ENCODE measurements at regions not wholly inside any gene's neighbourhood (a gene's known extent, or its start where the extent isn't known, plus 50 kb on each side); places are given as distances from the start of the nearest gene placed in this dataset.

DNA sequence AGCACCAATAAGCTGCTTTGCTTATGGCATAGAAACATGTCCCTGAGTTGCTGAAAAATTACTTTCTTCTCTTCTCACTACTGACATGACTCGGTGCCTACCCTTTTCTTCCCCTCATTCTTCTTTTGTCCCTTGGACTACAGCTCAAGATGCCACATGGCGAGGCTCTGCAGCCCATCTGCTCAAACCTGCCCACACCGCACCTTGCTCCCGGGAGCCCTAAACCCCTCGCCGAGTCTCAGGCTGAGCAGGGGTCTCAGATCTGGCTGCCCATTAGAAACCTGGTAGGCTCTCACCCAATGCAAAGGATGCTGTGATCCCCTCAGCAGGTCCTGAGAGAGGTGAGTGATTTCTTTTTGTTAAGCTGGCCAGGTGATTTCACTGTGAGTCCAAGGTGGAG, 251.7 kb upstream of the IRX1 start:
- H3K36me3 Mint-ChIP-seq (ENCODE audit: low read depth), result no peaks in the 10 kb centered on the region
- no peak overlapping the region for H3K27ac Mint-ChIP-seq
- H3K4me3 Mint-ChIP-seq, result no peak overlapping the region
- H3K4me1 Mint-ChIP-seq (ENCODE audit: low read depth), result no peaks in the 10 kb centered on the region
- intact Hi-C loops (cut with micrococcal nuclease), result no loop called here
- no peaks in the 10 kb centered on the region for H3K9me3 Mint-ChIP-seq
- H3K27me3 Mint-ChIP-seq, result no peaks in the 10 kb centered on the region

DNA sequence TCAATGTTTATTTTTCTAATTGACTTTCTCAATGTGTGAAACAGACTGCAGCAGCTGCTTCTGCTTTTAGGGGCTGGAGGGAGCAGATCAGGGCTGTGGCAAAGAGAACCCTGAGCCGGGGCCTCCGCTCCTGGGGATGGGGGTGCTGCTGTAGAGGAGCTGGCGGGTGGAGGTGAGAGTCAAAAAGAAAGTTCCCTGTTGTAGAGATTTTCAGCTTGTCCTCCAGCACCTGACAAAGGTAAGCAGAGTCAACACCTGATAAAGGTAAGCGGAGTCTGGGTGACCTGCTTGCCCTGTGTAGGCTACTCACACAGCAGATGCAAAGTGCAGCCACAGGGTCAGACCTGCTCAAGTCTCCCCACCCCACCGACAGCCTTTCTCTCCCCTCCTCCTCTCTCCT, 252.4 kb upstream of the IRX1 start:
- no peaks in the 10 kb centered on the region for H3K9me3 Mint-ChIP-seq
- no peaks in the 10 kb centered on the region for H3K27me3 Mint-ChIP-seq
- no peaks in the 10 kb centered on the region for H3K36me3 Mint-ChIP-seq (ENCODE audit: low read depth)
- intact Hi-C loops (cut with micrococcal nuclease), result no loop called here
- no peaks in the 10 kb centered on the region for H3K4me1 Mint-ChIP-seq (ENCODE audit: low read depth)
- no peak overlapping the region for H3K4me3 Mint-ChIP-seq
- no peak overlapping the region for H3K27ac Mint-ChIP-seq

DNA sequence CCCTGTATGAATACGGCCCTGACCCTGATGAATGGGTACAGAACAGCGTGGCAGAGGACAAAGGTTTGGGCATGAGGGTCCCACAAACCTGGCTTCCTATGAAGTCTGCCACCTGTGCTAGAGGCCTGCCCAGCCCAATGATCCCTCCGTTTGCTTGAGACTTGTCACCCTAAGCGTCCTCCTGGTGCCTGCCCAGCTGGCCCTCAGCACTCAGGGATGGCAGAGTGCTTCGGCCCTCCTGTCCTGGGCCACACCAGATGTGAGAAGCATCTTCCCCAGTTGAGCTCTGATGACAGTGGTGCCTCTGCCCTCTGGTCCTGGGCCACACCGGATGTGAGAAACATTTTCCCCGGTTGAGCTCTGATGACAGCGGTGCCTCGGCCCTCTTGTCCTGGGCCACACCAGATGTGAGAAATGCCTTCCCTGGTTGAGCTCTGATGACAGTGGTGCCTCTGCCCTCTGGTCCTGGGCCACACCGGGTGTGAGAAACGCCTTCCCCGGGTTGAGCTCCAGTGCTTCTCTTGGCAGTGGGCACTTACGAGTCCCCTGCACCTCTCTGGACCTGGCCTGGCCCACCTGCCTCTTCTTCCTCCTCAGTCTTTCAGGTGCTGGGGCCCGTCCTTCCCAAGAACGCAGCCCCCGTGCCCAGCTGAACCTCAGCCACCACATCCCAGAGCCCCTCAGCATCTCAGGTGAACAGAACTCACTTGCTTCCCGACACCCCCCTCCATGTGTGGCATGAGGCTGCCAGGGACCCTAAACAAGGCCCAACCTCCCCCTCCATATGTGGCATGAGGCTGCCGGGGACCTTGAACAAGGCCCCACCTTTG, 253.1 kb upstream of the IRX1 start:
- Mint-ChIP-seq H3K4me1 (ENCODE audit: low read depth) (no peaks in the 10 kb centered on the region), H3K4me3 (no peak overlapping the region), H3K9me3 (no peaks in the 10 kb centered on the region), H3K36me3 (ENCODE audit: low read depth) (no peaks in the 10 kb centered on the region), H3K27ac (no peak overlapping the region), H3K27me3 (no peaks in the 10 kb centered on the region)
- intact Hi-C loops (cut with micrococcal nuclease), result no loop called here

DNA sequence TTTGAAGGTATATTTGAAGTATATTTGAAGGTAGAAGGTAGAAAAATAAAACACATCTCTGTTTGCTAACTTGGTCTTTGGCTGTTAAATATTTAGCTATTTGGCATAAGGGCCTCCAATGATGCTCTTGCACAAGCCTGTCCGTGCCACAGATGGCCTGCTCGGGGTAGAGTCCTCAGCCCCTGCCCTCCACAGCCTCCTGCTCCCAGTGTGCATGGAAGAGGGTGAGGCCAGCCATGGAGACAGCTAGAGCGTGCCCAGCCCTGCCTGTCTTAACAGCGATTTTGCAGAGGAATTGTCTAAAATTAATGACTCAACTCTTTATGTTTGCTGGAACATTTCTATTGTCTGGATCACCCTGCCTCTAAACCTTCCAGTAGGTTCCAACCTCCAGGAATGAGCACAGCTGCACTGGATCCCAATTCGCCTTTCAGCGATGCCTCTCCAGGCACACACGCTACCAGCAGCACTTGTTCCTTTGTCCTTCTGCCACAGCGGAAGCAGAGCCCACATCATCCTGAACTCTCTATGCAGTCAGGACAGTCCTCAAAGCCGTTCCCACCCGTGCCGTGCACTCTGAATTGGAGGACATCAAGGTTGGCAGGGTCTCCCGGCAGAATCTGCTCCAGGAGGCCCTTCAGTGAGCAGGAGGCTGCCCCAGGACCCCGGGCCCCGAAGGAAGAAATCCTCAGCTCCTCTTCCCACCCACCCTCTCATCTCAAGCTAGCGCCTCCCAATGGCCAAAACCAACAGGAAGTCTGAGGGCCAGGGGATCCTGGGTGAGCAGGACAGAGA, 254.0 kb upstream of the IRX1 start:
- no peak overlapping the region for H3K4me3 Mint-ChIP-seq
- intact Hi-C loops (cut with micrococcal nuclease), result no loop called here
- no peaks in the 10 kb centered on the region for H3K4me1 Mint-ChIP-seq (ENCODE audit: low read depth)
- no peaks in the 10 kb centered on the region for H3K9me3 Mint-ChIP-seq
- no peak overlapping the region for H3K27ac Mint-ChIP-seq
- H3K27me3 Mint-ChIP-seq, result no peaks in the 10 kb centered on the region
- no peaks in the 10 kb centered on the region for H3K36me3 Mint-ChIP-seq (ENCODE audit: low read depth)

DNA sequence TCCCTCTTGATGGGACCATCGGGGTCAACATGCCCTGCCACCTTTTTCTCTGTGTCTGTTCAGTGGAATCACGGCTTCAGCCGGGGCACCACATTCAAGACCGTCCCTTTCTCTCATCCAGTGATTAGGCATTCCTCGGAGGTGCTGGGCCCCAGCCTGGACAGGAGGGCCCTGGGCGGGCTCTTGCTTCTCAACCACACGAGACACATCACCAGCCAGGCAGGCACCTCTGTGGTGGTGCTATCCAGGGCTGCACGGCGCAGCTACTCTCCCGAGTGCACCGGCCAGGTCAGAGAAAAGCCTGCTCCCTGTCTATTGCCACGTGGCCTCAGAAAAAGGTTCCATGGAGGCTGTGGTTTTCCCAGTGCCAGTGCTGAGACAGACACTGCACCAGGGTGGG, 255.2 kb upstream of the IRX1 start:
- Mint-ChIP-seq H3K36me3 (ENCODE audit: low read depth) (no peaks in the 10 kb centered on the region), H3K9me3 (no peaks in the 10 kb centered on the region), H3K27me3 (no peaks in the 10 kb centered on the region), H3K4me3 (no peak overlapping the region), H3K27ac (no peak overlapping the region), H3K4me1 (ENCODE audit: low read depth) (no peaks in the 10 kb centered on the region)
- intact Hi-C loops (cut with micrococcal nuclease), result no loop called here

DNA sequence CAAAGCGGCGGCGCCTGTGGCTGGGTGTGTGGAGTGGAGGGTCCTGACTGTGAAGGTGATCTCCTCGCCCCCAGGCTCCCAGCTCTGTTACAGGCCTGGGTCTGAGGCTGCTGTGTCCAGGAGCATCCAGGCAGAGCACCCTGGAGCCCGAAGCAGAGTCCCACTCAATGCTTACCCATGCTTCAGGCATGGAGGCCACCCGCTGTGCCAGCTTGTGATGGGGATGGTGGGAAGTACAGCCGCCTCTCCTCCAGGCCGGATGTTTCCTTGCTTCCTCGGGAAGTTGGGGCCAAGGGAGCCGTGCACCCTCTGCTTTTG, 255.9 kb upstream of the IRX1 start:
- no peaks in the 10 kb centered on the region for H3K4me1 Mint-ChIP-seq (ENCODE audit: low read depth)
- no peaks in the 10 kb centered on the region for H3K9me3 Mint-ChIP-seq
- H3K27me3 Mint-ChIP-seq, result no peaks in the 10 kb centered on the region
- no peaks in the 10 kb centered on the region for H3K36me3 Mint-ChIP-seq (ENCODE audit: low read depth)
- no peak overlapping the region for H3K4me3 Mint-ChIP-seq
- H3K27ac Mint-ChIP-seq, result no peak overlapping the region
- intact Hi-C loops (cut with micrococcal nuclease), result no loop called here

DNA sequence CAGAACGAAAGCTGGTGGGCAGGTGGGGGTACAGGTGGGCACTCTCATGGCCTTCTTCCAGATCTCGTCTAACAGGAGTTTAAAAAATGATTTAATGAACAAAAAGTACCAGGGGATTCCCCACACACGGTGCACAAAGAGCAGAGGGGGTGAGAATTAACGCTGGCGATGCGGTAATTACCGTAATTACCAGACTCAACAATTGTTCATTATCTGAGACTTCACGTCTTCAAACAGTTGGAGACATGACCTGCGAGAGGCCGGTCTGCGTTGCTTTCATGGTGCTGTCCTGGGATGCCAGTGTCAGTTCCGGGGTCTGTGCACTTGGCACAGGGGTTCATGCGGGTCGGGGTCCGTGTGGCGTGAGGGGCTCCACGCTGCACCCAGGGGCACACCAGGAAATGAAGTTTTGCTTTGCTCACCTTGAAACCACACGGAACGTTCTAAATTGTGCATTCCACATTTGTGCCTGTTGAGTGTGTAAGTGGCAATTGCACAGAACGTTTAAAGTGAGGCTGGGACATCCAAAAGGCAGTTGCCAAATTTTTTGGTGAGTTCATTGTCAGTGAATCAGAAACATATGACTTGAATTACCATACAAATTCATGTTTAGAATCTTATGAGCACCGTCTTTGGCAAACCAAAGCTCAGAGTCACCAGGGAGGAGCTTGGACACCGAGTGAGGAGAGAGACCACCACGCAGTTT, 256.4 kb upstream of the IRX1 start:
- H3K27me3 Mint-ChIP-seq, result no peaks in the 10 kb centered on the region
- H3K36me3 Mint-ChIP-seq (ENCODE audit: low read depth), result no peaks in the 10 kb centered on the region
- intact Hi-C loops (cut with micrococcal nuclease), result no loop called here
- no peak overlapping the region for H3K27ac Mint-ChIP-seq
- no peaks in the 10 kb centered on the region for H3K4me1 Mint-ChIP-seq (ENCODE audit: low read depth)
- H3K4me3 Mint-ChIP-seq, result no peak overlapping the region
- H3K9me3 Mint-ChIP-seq, result no peaks in the 10 kb centered on the region

DNA sequence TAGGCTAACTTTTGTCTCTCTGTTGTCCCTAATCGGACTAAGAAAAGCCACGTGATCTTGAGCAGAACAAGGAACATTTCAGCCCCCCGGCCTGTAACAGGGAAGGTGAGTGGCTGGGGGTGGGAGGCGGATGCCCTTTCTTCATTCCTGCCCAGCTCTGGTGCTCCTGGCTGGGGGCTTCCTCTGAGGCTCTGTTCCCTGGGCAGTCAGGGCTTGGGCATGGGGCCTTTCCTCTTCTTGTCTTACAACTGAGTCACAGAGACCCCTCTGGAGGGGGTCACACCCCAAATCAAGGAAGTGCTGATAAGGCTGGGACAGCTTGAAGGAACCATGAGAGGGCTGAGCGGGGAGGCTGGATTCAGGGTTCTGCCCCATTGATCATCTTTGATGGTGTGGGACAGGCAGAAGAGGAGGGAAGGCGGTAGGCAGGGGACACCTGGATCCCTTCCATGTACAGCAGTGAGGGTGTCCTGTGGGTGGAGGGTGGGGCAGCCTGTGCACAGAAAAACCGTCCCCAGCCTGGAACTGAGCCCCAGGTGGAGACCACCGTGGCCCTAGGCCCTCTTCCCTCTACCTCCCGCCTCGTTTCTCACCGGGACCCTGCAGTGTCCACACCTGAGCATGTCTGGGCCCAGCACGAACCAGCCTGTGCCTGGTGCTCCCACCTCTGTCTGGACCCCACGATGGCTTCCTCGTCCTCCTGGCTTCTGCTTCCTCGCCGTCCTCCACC, 257.7 kb upstream of the IRX1 start:
- H3K27me3 Mint-ChIP-seq, result no peaks in the 10 kb centered on the region
- H3K36me3 Mint-ChIP-seq (ENCODE audit: low read depth), result no peaks in the 10 kb centered on the region
- no peak overlapping the region for H3K4me3 Mint-ChIP-seq
- H3K4me1 Mint-ChIP-seq (ENCODE audit: low read depth), result no peaks in the 10 kb centered on the region
- intact Hi-C loops (cut with micrococcal nuclease), result no loop called here
- no peaks in the 10 kb centered on the region for H3K9me3 Mint-ChIP-seq
- H3K27ac Mint-ChIP-seq, result no peak overlapping the region

DNA sequence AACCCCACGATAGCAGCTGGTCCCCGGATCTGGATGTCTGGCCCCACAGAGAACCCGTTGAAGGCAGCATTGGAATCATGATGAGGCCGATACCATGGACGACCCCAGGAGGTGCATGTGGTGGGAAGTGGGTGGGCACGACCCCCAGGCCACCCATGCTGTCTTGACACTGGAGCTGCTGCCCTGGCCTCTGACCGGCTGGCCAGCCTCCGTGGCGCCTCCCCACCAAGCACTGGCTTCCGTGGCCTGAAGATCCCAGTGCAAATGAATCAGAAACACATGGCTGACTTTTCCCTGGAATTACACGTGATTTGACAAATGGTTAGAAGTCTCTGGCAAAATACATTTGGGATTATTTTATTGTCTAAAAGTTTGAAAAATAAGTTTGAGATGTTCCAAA, 259.0 kb upstream of the IRX1 start:
- no peak overlapping the region for H3K4me3 Mint-ChIP-seq
- H3K27me3 Mint-ChIP-seq, result no peaks in the 10 kb centered on the region
- H3K36me3 Mint-ChIP-seq (ENCODE audit: low read depth), result no peaks in the 10 kb centered on the region
- no peak overlapping the region for H3K27ac Mint-ChIP-seq
- no peaks in the 10 kb centered on the region for H3K9me3 Mint-ChIP-seq
- intact Hi-C loops (cut with micrococcal nuclease), result no loop called here
- H3K4me1 Mint-ChIP-seq (ENCODE audit: low read depth), result no peaks in the 10 kb centered on the region

DNA sequence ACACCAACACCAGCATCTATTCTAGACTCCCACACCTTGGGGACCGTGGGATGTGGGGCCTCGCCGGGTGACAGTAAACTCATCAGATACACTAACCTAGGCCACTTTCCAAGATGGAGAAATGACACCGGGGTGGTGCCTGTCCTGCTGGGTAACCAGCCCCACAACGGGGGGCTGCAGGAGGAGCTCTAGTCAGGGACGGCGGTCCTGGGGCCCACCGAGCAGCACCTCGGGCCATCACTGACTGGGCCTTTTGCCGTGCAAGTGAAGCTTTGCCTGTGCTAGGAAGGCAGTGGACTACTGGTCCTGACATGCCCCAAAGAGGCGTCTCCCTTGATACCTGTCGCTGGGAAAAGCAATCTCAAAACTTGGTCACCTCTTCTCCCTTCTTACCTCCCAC, 260.3 kb upstream of the IRX1 start:
- Mint-ChIP-seq H3K36me3 (ENCODE audit: low read depth) (no peaks in the 10 kb centered on the region), H3K27me3 (no peaks in the 10 kb centered on the region), H3K9me3 (peaks cover 1% of the 10 kb centered on the region), H3K27ac (no peak overlapping the region), H3K4me1 (ENCODE audit: low read depth) (no peaks in the 10 kb centered on the region), H3K4me3 (no peak overlapping the region)
- intact Hi-C loops (cut with micrococcal nuclease), result no loop called here

DNA sequence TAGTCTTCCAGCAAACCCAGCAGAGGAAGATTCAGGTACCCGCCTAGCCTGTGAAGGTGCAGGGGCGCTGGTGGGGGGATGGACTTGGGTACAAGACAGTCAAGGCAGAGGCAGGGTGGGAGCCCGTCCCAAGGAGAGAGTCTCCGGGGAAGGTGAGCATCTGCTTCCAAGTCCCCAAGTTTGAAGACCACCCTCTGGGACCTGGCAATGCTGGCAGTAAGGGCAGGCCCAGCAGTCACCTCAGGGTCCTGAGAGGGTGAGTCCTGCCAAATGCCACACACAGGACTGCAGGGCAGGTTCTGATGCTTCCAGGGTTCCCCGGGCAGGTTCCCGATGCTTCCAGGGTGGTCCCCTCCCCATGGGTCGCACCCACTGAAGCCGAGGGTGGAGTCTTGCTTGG, 261.8 kb upstream of the IRX1 start:
- no peaks in the 10 kb centered on the region for H3K36me3 Mint-ChIP-seq (ENCODE audit: low read depth)

DNA sequence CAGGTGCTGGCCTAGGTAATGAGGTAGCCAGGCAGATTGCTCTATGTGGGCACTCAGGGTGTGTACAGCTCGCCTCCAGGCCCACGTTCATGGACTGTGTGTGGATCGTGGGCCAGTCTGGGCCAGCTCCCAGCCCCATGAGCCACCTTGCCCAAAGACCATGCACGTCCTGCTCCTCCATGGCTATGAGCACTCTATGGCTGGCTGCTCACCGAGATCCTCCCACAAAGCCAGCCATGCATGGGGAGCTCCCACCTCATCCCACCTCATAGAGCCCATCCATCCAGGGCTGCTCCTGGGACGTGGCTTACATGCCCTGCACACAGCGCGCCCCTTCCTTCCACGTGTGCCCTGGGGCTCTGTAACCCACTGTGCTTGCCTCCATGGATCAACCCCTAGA, 262.5 kb upstream of the IRX1 start:
- Mint-ChIP-seq H3K4me3 (no peak overlapping the region), H3K36me3 (ENCODE audit: low read depth) (no peaks in the 10 kb centered on the region), H3K27ac (no peak overlapping the region), H3K4me1 (ENCODE audit: low read depth) (no peaks in the 10 kb centered on the region), H3K9me3 (peaks cover 8% of the 10 kb centered on the region), H3K27me3 (no peaks in the 10 kb centered on the region)
- intact Hi-C loops (cut with micrococcal nuclease), result no loop called here

More for the DNA sequence above, 261.8 kb upstream of the IRX1 start:
- H3K4me1 Mint-ChIP-seq (ENCODE audit: low read depth), result no peaks in the 10 kb centered on the region
- H3K27ac Mint-ChIP-seq, result no peak overlapping the region
- intact Hi-C loops (cut with micrococcal nuclease), result no loop called here
- no peak overlapping the region for H3K4me3 Mint-ChIP-seq
- no peaks in the 10 kb centered on the region for H3K27me3 Mint-ChIP-seq
- H3K9me3 Mint-ChIP-seq, result peaks cover 8% of the 10 kb centered on the region

DNA sequence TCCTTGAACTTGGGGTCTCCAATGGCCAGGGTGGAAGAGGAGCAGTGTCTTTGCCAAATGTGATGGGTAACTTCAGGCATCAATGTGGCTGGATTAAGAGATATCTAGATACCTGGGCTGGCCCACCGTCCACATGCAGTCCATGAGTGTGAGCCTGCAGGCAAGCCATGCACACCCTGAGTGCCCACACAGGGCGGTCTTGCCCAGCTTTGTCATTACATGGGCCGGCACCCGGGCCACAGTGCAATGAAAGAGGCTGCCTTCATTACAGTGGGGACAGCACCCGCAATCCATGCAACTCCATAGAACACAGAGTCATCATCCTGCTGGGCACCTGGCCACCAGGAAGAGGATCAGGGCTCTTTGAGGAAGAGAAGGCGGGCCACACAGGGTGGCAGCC, 263.8 kb upstream of the IRX1 start:
- peaks cover 8% of the 10 kb centered on the region for H3K9me3 Mint-ChIP-seq
- H3K4me1 Mint-ChIP-seq (ENCODE audit: low read depth), result no peaks in the 10 kb centered on the region
- H3K4me3 Mint-ChIP-seq, result no peak overlapping the region
- H3K27ac Mint-ChIP-seq, result no peak overlapping the region
- intact Hi-C loops (cut with micrococcal nuclease), result no loop called here
- H3K36me3 Mint-ChIP-seq (ENCODE audit: low read depth), result no peaks in the 10 kb centered on the region
- no peaks in the 10 kb centered on the region for H3K27me3 Mint-ChIP-seq

DNA sequence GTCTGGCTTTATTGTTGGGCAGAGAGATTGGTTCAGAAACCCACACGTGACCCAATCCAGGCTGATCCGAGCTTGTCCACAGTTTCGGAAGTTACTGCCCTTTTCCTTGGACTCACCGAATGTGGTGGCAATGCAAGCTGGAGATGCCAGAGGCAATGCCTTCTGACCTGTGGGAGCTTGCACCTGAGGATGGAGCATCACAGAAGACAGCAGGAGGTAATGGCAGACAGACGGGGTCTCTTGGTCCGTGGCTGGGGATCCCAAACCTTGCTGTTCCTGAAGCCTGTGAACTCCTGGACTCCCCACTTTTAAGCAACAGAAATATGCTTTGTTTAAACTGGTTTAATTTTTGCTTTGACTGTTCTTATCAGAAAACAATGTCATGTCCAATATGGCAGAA, 265.2 kb upstream of the IRX1 start:
- Mint-ChIP-seq H3K4me1 (ENCODE audit: low read depth) (no peaks in the 10 kb centered on the region), H3K27me3 (no peaks in the 10 kb centered on the region), H3K27ac (no peak overlapping the region), H3K36me3 (ENCODE audit: low read depth) (no peaks in the 10 kb centered on the region), H3K4me3 (no peak overlapping the region), H3K9me3 (peaks cover 8% of the 10 kb centered on the region)
- intact Hi-C loops (cut with micrococcal nuclease), result no loop called here
